ENCODE measurements at regions not wholly inside any gene's neighbourhood (a gene's known extent, or its start where the extent isn't known, plus 50 kb on each side); places are given as distances from the start of the nearest gene placed in this dataset.

GRCh38 chr2:241989074-241989473 is 119.5 kb downstream of the RTP5 start:
- no peak overlapping the region for H3K4me3 ChIP-seq (ENCODE audit: low read depth, low read length)
- H3K27me3 ChIP-seq, result no peaks in the 10 kb centered on the region
- no peaks in the 10 kb centered on the region for H3K36me3 ChIP-seq
- no peaks in the 10 kb centered on the region for H3K4me1 ChIP-seq
- no peaks in the 10 kb centered on the region for H3K9me3 ChIP-seq
- DNase-seq, result no peak
- TF ChIP-seq CTCF (IDR thresholded peaks at IDR 0.05; ENCODE audit: low read depth, low read length), result no peak

GRCh38 chr2:241990466-241990865 is 120.9 kb downstream of the RTP5 start:
- no peak for DNase-seq
- Histone ChIP-seq H3K27me3 (no peaks in the 10 kb centered on the region), H3K4me3 (ENCODE audit: low read depth, low read length) (no peak overlapping the region), H3K4me1 (no peaks in the 10 kb centered on the region), H3K9me3 (no peaks in the 10 kb centered on the region), H3K36me3 (no peaks in the 10 kb centered on the region)
- no peak for TF ChIP-seq CTCF (IDR thresholded peaks at IDR 0.05; ENCODE audit: low read depth, low read length)

- Histone ChIP-seq H3K9me3 (no peaks in the 10 kb centered on the region), H3K36me3 (no peaks in the 10 kb centered on the region)
- no peak for TF ChIP-seq CTCF (IDR thresholded peaks at IDR 0.05; ENCODE audit: low read depth, low read length)
Observed at GRCh38 chr2:241991299-241991698, 121.8 kb downstream of the RTP5 start.

GRCh38 chr2:241992753-241993152 is 123.2 kb downstream of the RTP5 start:
- Histone ChIP-seq H3K9me3 (no peaks in the 10 kb centered on the region), H3K4me3 (ENCODE audit: low read depth, low read length) (no peak overlapping the region), H3K27me3 (no peaks in the 10 kb centered on the region), H3K36me3 (no peaks in the 10 kb centered on the region), H3K4me1 (no peaks in the 10 kb centered on the region)
- DNase-seq, result no peak
- no peak for TF ChIP-seq CTCF (IDR thresholded peaks at IDR 0.05; ENCODE audit: low read depth, low read length)

More at GRCh38 chr2:241991299-241991698, 121.8 kb downstream of the RTP5 start:
- no peaks in the 10 kb centered on the region for H3K4me1 ChIP-seq
- DNase-seq, result no peak
- H3K4me3 ChIP-seq (ENCODE audit: low read depth, low read length), result no peak overlapping the region
- H3K27me3 ChIP-seq, result no peaks in the 10 kb centered on the region

GRCh38 chr2:241993386-241994005 is 124.0 kb downstream of the RTP5 start:
- no peak for TF ChIP-seq CTCF (IDR thresholded peaks at IDR 0.05; ENCODE audit: low read depth, low read length)

GRCh38 chr2:241994086-241994485 is 124.6 kb downstream of the RTP5 start:
- no peak for TF ChIP-seq CTCF (IDR thresholded peaks at IDR 0.05; ENCODE audit: low read depth, low read length)
- H3K4me1 ChIP-seq, result no peaks in the 10 kb centered on the region
- no peak overlapping the region for H3K4me3 ChIP-seq (ENCODE audit: low read depth, low read length)
- H3K9me3 ChIP-seq, result no peaks in the 10 kb centered on the region
- no peaks in the 10 kb centered on the region for H3K36me3 ChIP-seq
- no peak for DNase-seq
- H3K27me3 ChIP-seq, result no peaks in the 10 kb centered on the region

More at GRCh38 chr2:241993386-241994005, 124.0 kb downstream of the RTP5 start:
- Histone ChIP-seq H3K9me3 (no peaks in the 10 kb centered on the region), H3K36me3 (no peaks in the 10 kb centered on the region), H3K27me3 (no peaks in the 10 kb centered on the region), H3K4me1 (no peaks in the 10 kb centered on the region), H3K4me3 (ENCODE audit: low read depth, low read length) (no peak overlapping the region)
- no peak for DNase-seq

Data from BE2C (cell line).